Smooth muscle cell (in vitro differentiated cells): ENCODE measurements at regions not wholly inside any gene's neighbourhood (a gene's known extent, or its start where the extent isn't known, plus 50 kb on each side); places are given as distances from the start of the nearest gene placed in this dataset.

Experiments
- DNase-seq: peaks from one replicate; lab custom pipeline; 2025; ENCODE audit not compliant: unreplicated experiment; lab: John Stamatoyannopoulos, UW
- H2AFZ ChIP-seq: fragments of 200-600 bp; sonication (generic); 2 replicates; pipeline ENCODE4 v1.6.0; 2016; ENCODE audit warnings: antibody characterized with exemption, low read depth, mild to moderate bottlenecking
- H3F3A ChIP-seq: fragments of 200-600 bp; sonication (generic); 2 replicates; pipeline ENCODE4 v1.6.0; 2017; ENCODE audit warnings: antibody characterized with exemption, low read depth
- H3K27ac ChIP-seq: fragments of 200-600 bp; sonication (generic); 2 replicates; pipeline ENCODE4 v1.5.1; 2016; ENCODE audit warnings: low read depth, mild to moderate bottlenecking
- H3K27me3 ChIP-seq: fragments of 200-600 bp; sonication (generic); 2 replicates; pipeline ENCODE4 v1.6.1; 2016; ENCODE audit warnings: low read depth, mild to moderate bottlenecking
- H3K36me3 ChIP-seq: fragments of 200-600 bp; sonication (generic); 2 replicates; pipeline ENCODE4 v1.5.1; 2016; ENCODE audit warnings: low read depth
- H3K4me1 ChIP-seq: fragments of 200-600 bp; sonication (generic); 2 replicates; pipeline ENCODE4 v1.5.1; 2016; ENCODE audit warnings: low read depth
- H3K4me2 ChIP-seq: fragments of 200-600 bp; sonication (generic); 2 replicates; pipeline ENCODE4 v1.6.0; 2016; ENCODE audit warnings: mild to moderate bottlenecking
- H3K4me3 ChIP-seq: fragments of 200-600 bp; sonication (generic); 2 replicates; pipeline ENCODE4 v1.5.1; 2016; ENCODE audit warnings: mild to moderate bottlenecking
- H3K79me2 ChIP-seq: fragments of 200-600 bp; sonication (generic); 2 replicates; pipeline ENCODE4 v1.6.0; 2016; ENCODE audit warnings: low read depth, mild to moderate bottlenecking
- H3K9ac ChIP-seq: fragments of 200-600 bp; sonication (generic); 2 replicates; pipeline ENCODE4 v1.6.0; 2016; ENCODE audit warnings: low read depth
- H3K9me3 ChIP-seq: fragments of 200-600 bp; sonication (generic); replicated peaks from 2 replicates; pipeline ENCODE4 v1.5.1; 2016; ENCODE audit warnings: low read depth
- H4K20me1 ChIP-seq: fragments of 200-600 bp; sonication (generic); 2 replicates; pipeline ENCODE4 v1.6.0; 2016; ENCODE audit warnings: low read depth
- WGBS: methylation state at CpG from one replicate; pipeline ENCODE4 v1.1.7; 2016; ENCODE audit warnings: low lambda C conversion rate; 5-methylcytosine and 5-hydroxymethylcytosine counted together
- TF ChIP-seq, protein P1 (sequence below): fragments of 200-600 bp; sonication (generic); IDR thresholded peaks from 2 replicates; pipeline ENCODE4 v1.5.1; 2017; ENCODE audit warnings: borderline replicate concordance, mild to moderate bottlenecking, antibody characterized with exemption; ENCODE audit not compliant: insufficient read depth, poor library complexity, severe bottlenecking

GRCh38 chr5:108437425-108437824 lies 55.5 kb upstream of the FBXL17 start:
- Histone ChIP-seq H3K4me3 (no peak overlapping the region), H3K27ac (no peak overlapping the region)

DNA sequence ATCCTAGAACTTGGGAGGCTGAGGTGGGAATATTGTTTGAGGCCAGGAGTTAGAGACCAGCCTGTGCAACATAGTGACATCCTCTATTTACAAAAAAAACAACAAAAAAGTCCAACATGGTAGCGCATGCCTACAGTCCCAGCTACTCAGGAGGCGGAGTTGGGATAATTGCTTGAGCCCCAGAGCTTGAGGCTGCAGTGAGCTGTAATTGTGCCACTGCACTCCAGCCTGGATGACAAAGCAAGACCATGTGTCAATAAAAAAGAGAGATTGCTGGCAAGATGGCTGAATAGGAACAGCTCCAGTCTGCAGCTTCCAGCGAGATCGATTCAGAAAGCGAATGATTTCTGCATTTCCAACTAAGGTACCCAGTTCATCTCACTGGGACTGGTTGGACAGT lies 54.8 kb upstream of the FBXL17 start:
- no peaks in the 10 kb centered on the region for H3F3A ChIP-seq
- H3K79me2 ChIP-seq, result no peaks in the 10 kb centered on the region
- TF ChIP-seq, protein P1, sequence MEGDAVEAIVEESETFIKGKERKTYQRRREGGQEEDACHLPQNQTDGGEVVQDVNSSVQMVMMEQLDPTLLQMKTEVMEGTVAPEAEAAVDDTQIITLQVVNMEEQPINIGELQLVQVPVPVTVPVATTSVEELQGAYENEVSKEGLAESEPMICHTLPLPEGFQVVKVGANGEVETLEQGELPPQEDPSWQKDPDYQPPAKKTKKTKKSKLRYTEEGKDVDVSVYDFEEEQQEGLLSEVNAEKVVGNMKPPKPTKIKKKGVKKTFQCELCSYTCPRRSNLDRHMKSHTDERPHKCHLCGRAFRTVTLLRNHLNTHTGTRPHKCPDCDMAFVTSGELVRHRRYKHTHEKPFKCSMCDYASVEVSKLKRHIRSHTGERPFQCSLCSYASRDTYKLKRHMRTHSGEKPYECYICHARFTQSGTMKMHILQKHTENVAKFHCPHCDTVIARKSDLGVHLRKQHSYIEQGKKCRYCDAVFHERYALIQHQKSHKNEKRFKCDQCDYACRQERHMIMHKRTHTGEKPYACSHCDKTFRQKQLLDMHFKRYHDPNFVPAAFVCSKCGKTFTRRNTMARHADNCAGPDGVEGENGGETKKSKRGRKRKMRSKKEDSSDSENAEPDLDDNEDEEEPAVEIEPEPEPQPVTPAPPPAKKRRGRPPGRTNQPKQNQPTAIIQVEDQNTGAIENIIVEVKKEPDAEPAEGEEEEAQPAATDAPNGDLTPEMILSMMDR, result no peak
- 89% methylated on average over 5 of the region's 5 CpGs for WGBS
- H2AFZ ChIP-seq, result no peak overlapping the region
- no peaks in the 10 kb centered on the region for H3K4me1 ChIP-seq
- no peaks in the 10 kb centered on the region for H3K36me3 ChIP-seq
- H3K4me2 ChIP-seq, result no peak overlapping the region
- no peak overlapping the region for H3K9ac ChIP-seq
- H4K20me1 ChIP-seq, result no peaks in the 10 kb centered on the region
- no peaks in the 10 kb centered on the region for H3K27me3 ChIP-seq
- H3K4me3 ChIP-seq, result no peak overlapping the region
- DNase-seq, result no peak
- H3K27ac ChIP-seq, result no peak overlapping the region
- H3K9me3 ChIP-seq, result no peaks in the 10 kb centered on the region

More at GRCh38 chr5:108437425-108437824, 55.5 kb upstream of the FBXL17 start:
- TF ChIP-seq, protein P1, result no peak
- Histone ChIP-seq H3K4me1 (no peaks in the 10 kb centered on the region), H3K27me3 (no peaks in the 10 kb centered on the region), H4K20me1 (no peaks in the 10 kb centered on the region), H3K9ac (no peak overlapping the region), H3K4me2 (no peak overlapping the region), H3F3A (no peaks in the 10 kb centered on the region), H3K36me3 (no peaks in the 10 kb centered on the region), H2AFZ (no peak overlapping the region), H3K9me3 (no peaks in the 10 kb centered on the region), H3K79me2 (no peaks in the 10 kb centered on the region)
- 77% methylated on average over 1 of the region's 1 CpG for WGBS
- DNase-seq, result no peak

DNA sequence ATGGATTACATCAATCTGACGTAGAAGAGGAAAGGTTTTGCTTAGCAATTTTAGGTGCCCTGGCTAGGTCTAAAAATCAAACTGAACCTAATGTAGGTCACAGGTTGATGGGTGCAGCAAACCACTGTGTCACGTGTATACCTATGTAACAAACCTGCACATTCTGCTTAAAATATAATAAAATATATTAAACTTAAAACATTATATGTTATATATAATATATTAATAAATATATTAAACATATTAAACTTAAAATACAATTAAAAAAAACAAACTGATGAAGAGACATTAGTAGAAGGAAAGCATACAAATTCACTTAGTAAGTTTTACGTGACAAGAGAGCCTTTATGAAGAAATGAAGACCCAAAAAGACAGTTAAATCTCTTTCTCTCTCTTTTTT lies 51.7 kb upstream of the FBXL17 start:
- H3K4me2 ChIP-seq, result no peak overlapping the region
- H2AFZ ChIP-seq, result no peak overlapping the region
- TF ChIP-seq, protein P1, result no peak
- no peak overlapping the region for H3K4me3 ChIP-seq
- H3K27me3 ChIP-seq, result no peaks in the 10 kb centered on the region
- no peak for DNase-seq
- no peaks in the 10 kb centered on the region for H3K36me3 ChIP-seq
- H3K4me1 ChIP-seq, result no peaks in the 10 kb centered on the region
- H3F3A ChIP-seq, result no peaks in the 10 kb centered on the region
- no peaks in the 10 kb centered on the region for H4K20me1 ChIP-seq
- no peak overlapping the region for H3K9ac ChIP-seq
- 80% methylated on average over 3 of the region's 3 CpGs for WGBS
- H3K79me2 ChIP-seq, result no peaks in the 10 kb centered on the region
- H3K27ac ChIP-seq, result no peak overlapping the region
- no peaks in the 10 kb centered on the region for H3K9me3 ChIP-seq

- no peaks in the 10 kb centered on the region for H4K20me1 ChIP-seq
- peak overlapping the region; percentile 36 for H2AFZ ChIP-seq
- H3F3A ChIP-seq, result no peaks in the 10 kb centered on the region
- no peaks in the 10 kb centered on the region for H3K4me1 ChIP-seq
- H3K4me2 ChIP-seq, result no peak overlapping the region
- TF ChIP-seq, protein P1, result no peak
- no peaks in the 10 kb centered on the region for H3K36me3 ChIP-seq
- H3K9ac ChIP-seq, result no peak overlapping the region
- no peaks in the 10 kb centered on the region for H3K27me3 ChIP-seq
- no peak for DNase-seq
- H3K9me3 ChIP-seq, result no peaks in the 10 kb centered on the region
- no peak overlapping the region for H3K4me3 ChIP-seq
- WGBS, result 56% methylated on average over 2 of the region's 2 CpGs
- H3K27ac ChIP-seq, result no peak overlapping the region
- no peaks in the 10 kb centered on the region for H3K79me2 ChIP-seq
These were observed 50.1 kb upstream of the FBXL17 start for GRCh38 chr5:108432024-108432423.
